GM13976 (cell line): ENCODE measurements at regions not wholly inside any gene's neighbourhood (a gene's known extent, or its start where the extent isn't known, plus 50 kb on each side); places are given as distances from the start of the nearest gene placed in this dataset.

Source experiments
- DNase-seq: peaks from one replicate; pipeline ENCODE4 v3.0.0; 2012; ENCODE audit warnings: low spot score
- in situ Hi-C: fragments of 300-500 bp; cut with MboI; formaldehyde crosslinking; loops from one replicate; pipeline ENCODE4 v1.12.0; 2022; ENCODE audit warnings: low sequenced_read_pairs, mixed read lengths, inconsistent platforms; ENCODE audit not compliant: unreplicated experiment
- TF ChIP-seq, protein P1 (sequence below): IDR thresholded peaks from 2 replicates; pipeline ENCODE4 v1.5.1; 2012; ENCODE audit warnings: borderline replicate concordance, mild to moderate bottlenecking; ENCODE audit not compliant: insufficient read depth; ENCODE audit errors: extremely low read depth, missing control alignments, control extremely low read depth

DNA sequence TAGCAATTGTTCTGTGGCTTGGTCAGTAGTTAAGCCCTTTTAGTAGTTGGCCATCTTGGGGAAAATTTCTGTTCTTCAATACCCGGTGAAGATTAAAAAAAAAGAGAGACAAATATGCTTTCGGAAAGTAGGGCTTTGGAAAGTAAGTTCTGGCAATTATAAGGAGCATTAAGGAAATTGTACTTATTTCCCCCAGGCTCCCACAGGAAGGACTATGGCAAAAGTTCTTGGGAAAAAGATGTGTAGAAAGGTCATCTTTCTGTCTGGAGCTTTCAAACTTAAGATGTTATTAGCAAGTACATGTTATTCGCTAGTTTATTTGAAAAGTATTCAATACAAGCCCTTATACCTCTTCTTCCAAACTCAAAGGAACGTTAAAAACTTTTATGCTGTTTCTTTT, 144.5 kb downstream of the MTX2 start:
- no peak for DNase-seq
- TF ChIP-seq, protein P1, sequence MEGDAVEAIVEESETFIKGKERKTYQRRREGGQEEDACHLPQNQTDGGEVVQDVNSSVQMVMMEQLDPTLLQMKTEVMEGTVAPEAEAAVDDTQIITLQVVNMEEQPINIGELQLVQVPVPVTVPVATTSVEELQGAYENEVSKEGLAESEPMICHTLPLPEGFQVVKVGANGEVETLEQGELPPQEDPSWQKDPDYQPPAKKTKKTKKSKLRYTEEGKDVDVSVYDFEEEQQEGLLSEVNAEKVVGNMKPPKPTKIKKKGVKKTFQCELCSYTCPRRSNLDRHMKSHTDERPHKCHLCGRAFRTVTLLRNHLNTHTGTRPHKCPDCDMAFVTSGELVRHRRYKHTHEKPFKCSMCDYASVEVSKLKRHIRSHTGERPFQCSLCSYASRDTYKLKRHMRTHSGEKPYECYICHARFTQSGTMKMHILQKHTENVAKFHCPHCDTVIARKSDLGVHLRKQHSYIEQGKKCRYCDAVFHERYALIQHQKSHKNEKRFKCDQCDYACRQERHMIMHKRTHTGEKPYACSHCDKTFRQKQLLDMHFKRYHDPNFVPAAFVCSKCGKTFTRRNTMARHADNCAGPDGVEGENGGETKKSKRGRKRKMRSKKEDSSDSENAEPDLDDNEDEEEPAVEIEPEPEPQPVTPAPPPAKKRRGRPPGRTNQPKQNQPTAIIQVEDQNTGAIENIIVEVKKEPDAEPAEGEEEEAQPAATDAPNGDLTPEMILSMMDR: no peak
- in situ Hi-C loops: no loop called here

DNA sequence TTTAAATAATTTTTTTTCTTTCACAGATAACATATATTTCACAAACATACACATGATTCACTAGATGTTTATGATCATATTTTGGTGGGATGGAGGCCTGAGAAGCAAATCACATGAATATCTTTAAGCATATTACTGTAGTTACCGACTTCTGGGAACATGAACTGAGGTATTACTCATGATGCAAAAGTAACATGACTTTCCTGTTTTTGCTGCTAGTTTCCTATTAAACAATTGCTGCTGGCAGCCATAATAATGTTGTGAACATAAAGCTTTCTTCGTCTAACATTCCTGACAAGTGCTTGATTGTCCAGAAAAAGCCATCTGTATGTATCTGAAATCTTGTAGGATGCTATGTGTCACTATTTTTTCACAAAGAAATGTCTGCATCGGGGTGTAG, 145.4 kb downstream of the MTX2 start:
- in situ Hi-C loops: no loop called here
- TF ChIP-seq, protein P1: no peak
- no peak for DNase-seq

DNA sequence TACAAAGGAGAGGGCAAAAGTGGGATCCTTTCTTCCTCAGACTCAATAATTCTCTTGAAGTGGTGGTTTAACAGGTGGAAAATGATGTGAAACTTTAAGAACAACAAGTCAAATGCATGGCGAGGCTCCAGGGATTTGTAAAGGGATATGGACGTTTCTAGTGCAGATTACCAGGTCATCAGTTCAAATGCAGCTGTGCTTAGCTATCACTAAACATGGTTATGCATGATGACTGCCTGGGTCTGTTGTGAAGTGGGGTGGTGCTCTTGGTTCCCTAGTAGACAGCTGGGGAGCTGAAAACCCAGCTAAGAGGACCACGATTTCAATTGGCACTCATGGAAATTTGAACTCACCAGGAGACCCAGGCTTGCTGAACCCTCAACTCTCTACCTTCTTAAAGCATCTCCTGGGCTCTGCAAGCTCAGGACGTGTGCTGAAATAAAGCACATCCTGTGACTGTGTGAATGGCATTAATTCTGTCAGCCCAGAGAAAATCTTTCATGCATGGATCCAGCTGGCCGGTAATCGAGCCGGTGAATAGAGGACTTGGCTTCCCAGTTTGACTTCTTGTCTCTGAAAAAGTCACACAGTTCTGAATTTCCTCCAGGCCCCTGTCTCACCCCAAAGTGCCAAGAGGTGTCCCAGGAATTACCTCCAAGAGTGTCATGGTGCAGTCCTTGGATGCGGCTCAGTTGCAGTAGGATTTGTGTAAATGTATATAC, 146.1 kb downstream of the MTX2 start:
- in situ Hi-C loops: no loop called here
- TF ChIP-seq, protein P1: no peak
- DNase-seq: no peak

DNA sequence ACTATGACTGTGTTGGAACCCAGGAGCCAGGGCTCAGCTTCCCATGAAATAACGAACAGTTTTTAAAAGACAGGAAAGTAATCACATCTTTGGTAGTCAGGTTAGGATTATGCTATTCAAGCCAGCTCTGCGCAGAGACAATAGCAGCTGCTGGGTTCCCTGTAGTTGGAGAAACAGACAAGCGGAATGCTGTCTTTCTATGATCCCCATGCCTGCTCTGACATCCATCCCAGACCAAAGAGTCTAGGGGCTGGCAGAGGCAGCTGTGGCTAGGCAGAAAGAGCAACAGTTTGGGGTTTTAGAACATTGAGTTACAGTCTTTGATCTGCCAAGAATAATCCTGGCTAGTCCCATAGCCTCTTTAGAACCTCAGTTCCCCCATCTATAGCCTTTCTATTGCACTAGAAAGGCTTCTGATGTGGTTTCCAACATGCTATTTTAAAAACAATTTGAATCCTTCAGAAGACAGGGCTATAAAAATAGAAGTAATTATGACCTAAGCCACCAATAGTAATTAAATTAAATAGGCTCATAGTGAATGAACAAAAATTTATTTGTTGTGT, 146.8 kb downstream of the MTX2 start:
- no peak for DNase-seq
- in situ Hi-C loops: no loop called here
- TF ChIP-seq, protein P1: no peak

DNA sequence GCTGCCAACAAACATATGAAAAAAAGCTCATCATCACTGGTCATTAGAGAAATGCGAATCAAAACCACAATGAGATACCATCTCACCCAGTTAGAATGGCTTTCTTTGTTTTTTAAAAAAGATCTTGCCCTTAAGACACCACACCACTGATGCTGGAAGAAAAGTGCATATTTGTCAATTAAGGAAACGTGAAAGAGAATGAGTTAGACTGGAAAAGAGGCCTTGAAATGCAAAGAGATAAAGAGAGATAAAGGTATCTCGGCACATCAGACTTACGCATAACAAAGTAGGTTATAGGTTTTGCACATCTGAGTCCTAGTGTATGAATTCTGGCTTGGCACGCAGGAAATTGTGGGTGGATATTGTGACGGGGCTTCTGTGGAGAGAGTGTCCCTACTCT, 149.5 kb downstream of the MTX2 start:
- no peak for DNase-seq
- in situ Hi-C loops: no loop called here
- TF ChIP-seq, protein P1: no peak

DNA sequence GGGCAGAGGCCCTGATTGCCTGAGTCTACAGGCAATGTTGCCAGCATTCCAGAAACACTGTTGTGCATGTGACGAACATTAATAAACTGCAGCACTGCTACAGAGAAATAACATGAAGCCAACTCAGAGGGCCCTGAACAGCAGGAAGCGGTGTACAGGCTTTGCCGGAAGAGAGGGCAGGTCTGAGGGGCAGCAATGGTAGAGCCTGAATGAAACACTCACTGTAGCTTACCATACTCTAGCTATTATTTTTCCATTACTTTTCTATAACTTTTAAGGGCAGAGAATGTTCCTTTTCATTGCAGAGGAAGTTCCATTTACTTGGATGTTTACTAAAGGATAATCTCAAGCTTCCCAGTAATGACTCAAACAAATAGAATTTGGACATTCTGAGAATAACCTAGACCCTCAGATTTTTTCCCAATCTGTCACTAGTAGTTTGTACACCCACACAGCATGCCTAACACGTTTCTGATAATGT, 150.4 kb downstream of the MTX2 start:
- no peak for DNase-seq
- TF ChIP-seq, protein P1: no peak
- in situ Hi-C loops: no loop called here
